MM.1S (cell line): ENCODE measurements at regions not wholly inside any gene's neighbourhood (a gene's known extent, or its start where the extent isn't known, plus 50 kb on each side); places are given as distances from the start of the nearest gene placed in this dataset.

Source experiments
- EZH2 ChIP-seq: fragments of 300-600 bp; sonication (generic); optimal IDR thresholded peaks from 2 replicates; pipeline ENCODE3; 2017; ENCODE audit warnings: low read depth, mild to moderate bottlenecking, antibody characterized with exemption, low read length, mixed read lengths
- TF ChIP-seq, protein P1 (sequence below): fragments of 300-600 bp; sonication (generic); IDR thresholded peaks from 2 replicates; pipeline ENCODE4 v1.5.1; 2016; ENCODE audit warnings: antibody characterized with exemption, low read length, mixed read lengths

DNA sequence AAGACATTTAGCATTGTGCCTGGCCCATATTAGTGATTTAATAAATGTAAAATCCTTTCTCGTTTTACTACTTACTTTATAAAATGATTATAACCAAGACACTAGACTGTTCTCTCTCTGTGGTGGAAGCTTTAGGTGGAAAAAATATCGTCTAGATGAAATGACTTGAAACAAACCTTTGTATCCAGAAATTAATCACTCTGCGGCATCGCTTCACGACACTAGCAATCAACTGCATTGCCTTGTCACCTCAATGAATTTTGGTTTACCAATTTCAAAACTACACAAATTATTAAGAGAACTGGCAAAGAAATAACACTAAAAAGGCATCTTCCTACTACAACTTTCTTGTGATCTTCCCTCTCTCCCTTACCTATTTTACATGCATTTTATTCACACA is 627.2 kb upstream of the ROBO1 start:
- TF ChIP-seq EZH2, result no peak
- TF ChIP-seq, protein P1, sequence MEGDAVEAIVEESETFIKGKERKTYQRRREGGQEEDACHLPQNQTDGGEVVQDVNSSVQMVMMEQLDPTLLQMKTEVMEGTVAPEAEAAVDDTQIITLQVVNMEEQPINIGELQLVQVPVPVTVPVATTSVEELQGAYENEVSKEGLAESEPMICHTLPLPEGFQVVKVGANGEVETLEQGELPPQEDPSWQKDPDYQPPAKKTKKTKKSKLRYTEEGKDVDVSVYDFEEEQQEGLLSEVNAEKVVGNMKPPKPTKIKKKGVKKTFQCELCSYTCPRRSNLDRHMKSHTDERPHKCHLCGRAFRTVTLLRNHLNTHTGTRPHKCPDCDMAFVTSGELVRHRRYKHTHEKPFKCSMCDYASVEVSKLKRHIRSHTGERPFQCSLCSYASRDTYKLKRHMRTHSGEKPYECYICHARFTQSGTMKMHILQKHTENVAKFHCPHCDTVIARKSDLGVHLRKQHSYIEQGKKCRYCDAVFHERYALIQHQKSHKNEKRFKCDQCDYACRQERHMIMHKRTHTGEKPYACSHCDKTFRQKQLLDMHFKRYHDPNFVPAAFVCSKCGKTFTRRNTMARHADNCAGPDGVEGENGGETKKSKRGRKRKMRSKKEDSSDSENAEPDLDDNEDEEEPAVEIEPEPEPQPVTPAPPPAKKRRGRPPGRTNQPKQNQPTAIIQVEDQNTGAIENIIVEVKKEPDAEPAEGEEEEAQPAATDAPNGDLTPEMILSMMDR, result no peak
